Panc1 (cell line): ENCODE measurements at regions not wholly inside any gene's neighbourhood (a gene's known extent, or its start where the extent isn't known, plus 50 kb on each side); places are given as distances from the start of the nearest gene placed in this dataset.

Experiments used
- ATAC-seq: fragments of 200-7000 bp; cut with Tn5 transposase; 2 replicates; pipeline ENCODE4 v1.9.1; 2020; ENCODE audit warnings: mild to moderate bottlenecking, moderate library complexity
- BruUV-seq: library from RNA; stranded (reverse); fragments of 400-500 nt; replicated peaks from 2 replicates; lab custom pipeline; 2021; lab: Mats Ljungman, UMichigan
- CTCF ChIA-PET: fragments of 300-600 bp; sonication (Branson Sonifier 250); formaldehyde crosslinking; loops from one replicate; lab custom pipeline; 2022; ENCODE audit warnings: antibody characterized with exemption; lab: Charles Lee
- POLR2A ChIA-PET: fragments of 300-600 bp; sonication (Branson Sonifier 250); formaldehyde crosslinking; loops from one replicate; lab custom pipeline; 2022; ENCODE audit warnings: antibody characterized with exemption; lab: Charles Lee
- DNase-seq: peaks from one replicate; pipeline ENCODE4 v3.0.0-alpha.2; 2010; ENCODE audit warnings: low read depth, low spot score
- H3K27ac ChIP-seq: 2 replicates; pipeline ENCODE4 v1.5.1; 2011; ENCODE audit warnings: mild to moderate bottlenecking, low read length, inconsistent platforms
- H3K27me3 ChIP-seq: fragments of 200-500 bp; sonication (Bioruptor generic); 2 replicates; pipeline ENCODE4 v1.6.0; 2014; ENCODE audit warnings: low read length, inconsistent platforms; ENCODE audit not compliant: control insufficient read depth, insufficient read depth
- H3K36me3 ChIP-seq: fragments of 200-500 bp; sonication (Bioruptor generic); 2 replicates; pipeline ENCODE4 v1.5.1; 2014; ENCODE audit warnings: inconsistent platforms, mild to moderate bottlenecking, low read length, moderate library complexity; ENCODE audit not compliant: control insufficient read depth, insufficient read depth
- H3K4me1 ChIP-seq: 2 replicates; pipeline ENCODE4 v1.5.1; 2011; ENCODE audit warnings: inconsistent platforms, mild to moderate bottlenecking, low read length, moderate library complexity; ENCODE audit not compliant: control insufficient read depth, insufficient read depth
- H3K4me3 ChIP-seq, 2 experiments: 2 replicates each; pipeline ENCODE4 v1.5.1; 2011 to 2012; ENCODE audit warnings: low read depth in 2 of 2, low read length in 2 of 2, mild to moderate bottlenecking in 2 of 2, inconsistent platforms in 1 of 2, moderate library complexity in 1 of 2
- H3K9me3 ChIP-seq: fragments of 200-500 bp; sonication (Bioruptor generic); 2 replicates; pipeline ENCODE4 v1.5.1; 2014; ENCODE audit warnings: low read depth, mild to moderate bottlenecking, inconsistent platforms, low read length, moderate library complexity; ENCODE audit not compliant: control insufficient read depth, insufficient read depth
- POLR2AphosphoS5 ChIP-seq: IDR thresholded peaks from 2 replicates; pipeline ENCODE4 v1.6.1; 2012; ENCODE audit warnings: mild to moderate bottlenecking, low read depth, low read length, moderate library complexity
- SIN3A ChIP-seq: IDR thresholded peaks from 2 replicates; pipeline ENCODE4 v1.6.1; 2012; ENCODE audit warnings: low read depth, mild to moderate bottlenecking, low read length, moderate library complexity, borderline replicate concordance; ENCODE audit not compliant: insufficient read depth
- TCF7L2 ChIP-seq: IDR thresholded peaks from 2 replicates; pipeline ENCODE4 v1.6.1; 2011; ENCODE audit warnings: mild to moderate bottlenecking, low read depth, low read length, inconsistent platforms
- in situ Hi-C: cut with HindIII; loops from 2 replicates; pipeline ENCODE4 v1.10.0; 2016; ENCODE audit warnings: low sequenced_read_pairs, low pct_unique_long_range_greater_than_20kb
- intact Hi-C: fragments of 100-400 bp; cut with micrococcal nuclease; formaldehyde crosslinking; loops from one replicate; pipeline ENCODE4 v1.10.0; 2022; ENCODE audit not compliant: unreplicated experiment
- TF ChIP-seq, protein P1 (sequence below), 2 experiments: IDR thresholded peaks; 2 replicates each; pipeline ENCODE4 v1.6.1; 2011 to 2012; ENCODE audit warnings: low read depth in 2 of 2, control low read depth in 1 of 2, low read length in 1 of 2, mild to moderate bottlenecking in 1 of 2, moderate library complexity in 1 of 2; ENCODE audit not compliant: insufficient read depth in 1 of 2
- TF ChIP-seq, protein P2 (sequence below): fragments of 450-650 bp; IDR thresholded peaks from 2 replicates; pipeline ENCODE4 v1.5.1; 2017; ENCODE audit warnings: mild to moderate bottlenecking

DNA sequence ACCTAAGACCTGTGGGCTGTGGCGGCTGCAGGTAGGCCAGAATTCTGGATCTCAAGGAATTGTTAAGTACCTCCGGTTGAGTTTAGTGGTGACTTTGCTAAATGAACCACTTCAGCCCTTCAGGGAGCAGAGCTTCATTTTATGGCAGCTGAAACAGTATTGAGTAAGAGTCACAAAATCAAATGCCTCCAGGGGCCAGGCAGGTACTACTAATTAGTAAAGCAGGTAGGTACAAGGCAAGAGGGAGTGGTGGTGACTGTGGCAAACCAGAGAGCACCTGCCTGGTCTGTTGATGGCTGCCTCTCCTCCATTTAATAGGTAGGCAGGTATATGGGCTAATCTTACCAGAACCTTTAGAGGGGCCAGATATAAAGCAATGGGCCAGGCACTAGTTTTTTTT lies 118.8 kb downstream of the EMX2 start:
- Histone ChIP-seq H3K27me3 (no peaks in the 10 kb centered on the region), H3K4me3 (no peak overlapping the region), H3K36me3 (no peaks in the 10 kb centered on the region), H3K27ac (no peak overlapping the region), H3K9me3 (no peaks in the 10 kb centered on the region), H3K4me1 (no peaks in the 10 kb centered on the region)
- DNase-seq (no peak), ATAC-seq (no peak)
- ChIA-PET POLR2A (no interaction called here), CTCF (no interaction called here)
- in situ Hi-C loops = no loop called here
- no TSS peak for BruUV-seq
- TF ChIP-seq SIN3A (no peak), POLR2AphosphoS5 (no peak), TCF7L2 (no peak)
- TF ChIP-seq, protein P1, sequence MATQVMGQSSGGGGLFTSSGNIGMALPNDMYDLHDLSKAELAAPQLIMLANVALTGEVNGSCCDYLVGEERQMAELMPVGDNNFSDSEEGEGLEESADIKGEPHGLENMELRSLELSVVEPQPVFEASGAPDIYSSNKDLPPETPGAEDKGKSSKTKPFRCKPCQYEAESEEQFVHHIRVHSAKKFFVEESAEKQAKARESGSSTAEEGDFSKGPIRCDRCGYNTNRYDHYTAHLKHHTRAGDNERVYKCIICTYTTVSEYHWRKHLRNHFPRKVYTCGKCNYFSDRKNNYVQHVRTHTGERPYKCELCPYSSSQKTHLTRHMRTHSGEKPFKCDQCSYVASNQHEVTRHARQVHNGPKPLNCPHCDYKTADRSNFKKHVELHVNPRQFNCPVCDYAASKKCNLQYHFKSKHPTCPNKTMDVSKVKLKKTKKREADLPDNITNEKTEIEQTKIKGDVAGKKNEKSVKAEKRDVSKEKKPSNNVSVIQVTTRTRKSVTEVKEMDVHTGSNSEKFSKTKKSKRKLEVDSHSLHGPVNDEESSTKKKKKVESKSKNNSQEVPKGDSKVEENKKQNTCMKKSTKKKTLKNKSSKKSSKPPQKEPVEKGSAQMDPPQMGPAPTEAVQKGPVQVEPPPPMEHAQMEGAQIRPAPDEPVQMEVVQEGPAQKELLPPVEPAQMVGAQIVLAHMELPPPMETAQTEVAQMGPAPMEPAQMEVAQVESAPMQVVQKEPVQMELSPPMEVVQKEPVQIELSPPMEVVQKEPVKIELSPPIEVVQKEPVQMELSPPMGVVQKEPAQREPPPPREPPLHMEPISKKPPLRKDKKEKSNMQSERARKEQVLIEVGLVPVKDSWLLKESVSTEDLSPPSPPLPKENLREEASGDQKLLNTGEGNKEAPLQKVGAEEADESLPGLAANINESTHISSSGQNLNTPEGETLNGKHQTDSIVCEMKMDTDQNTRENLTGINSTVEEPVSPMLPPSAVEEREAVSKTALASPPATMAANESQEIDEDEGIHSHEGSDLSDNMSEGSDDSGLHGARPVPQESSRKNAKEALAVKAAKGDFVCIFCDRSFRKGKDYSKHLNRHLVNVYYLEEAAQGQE (IDR thresholded peaks at IDR 0.05; ENCODE audit: insufficient read depth in 1 of 2, low read depth in 2 of 2, low read length in 1 of 2) = no peak
- TF ChIP-seq, protein P2, sequence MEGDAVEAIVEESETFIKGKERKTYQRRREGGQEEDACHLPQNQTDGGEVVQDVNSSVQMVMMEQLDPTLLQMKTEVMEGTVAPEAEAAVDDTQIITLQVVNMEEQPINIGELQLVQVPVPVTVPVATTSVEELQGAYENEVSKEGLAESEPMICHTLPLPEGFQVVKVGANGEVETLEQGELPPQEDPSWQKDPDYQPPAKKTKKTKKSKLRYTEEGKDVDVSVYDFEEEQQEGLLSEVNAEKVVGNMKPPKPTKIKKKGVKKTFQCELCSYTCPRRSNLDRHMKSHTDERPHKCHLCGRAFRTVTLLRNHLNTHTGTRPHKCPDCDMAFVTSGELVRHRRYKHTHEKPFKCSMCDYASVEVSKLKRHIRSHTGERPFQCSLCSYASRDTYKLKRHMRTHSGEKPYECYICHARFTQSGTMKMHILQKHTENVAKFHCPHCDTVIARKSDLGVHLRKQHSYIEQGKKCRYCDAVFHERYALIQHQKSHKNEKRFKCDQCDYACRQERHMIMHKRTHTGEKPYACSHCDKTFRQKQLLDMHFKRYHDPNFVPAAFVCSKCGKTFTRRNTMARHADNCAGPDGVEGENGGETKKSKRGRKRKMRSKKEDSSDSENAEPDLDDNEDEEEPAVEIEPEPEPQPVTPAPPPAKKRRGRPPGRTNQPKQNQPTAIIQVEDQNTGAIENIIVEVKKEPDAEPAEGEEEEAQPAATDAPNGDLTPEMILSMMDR = no peak
- intact Hi-C loops = no loop called here

DNA sequence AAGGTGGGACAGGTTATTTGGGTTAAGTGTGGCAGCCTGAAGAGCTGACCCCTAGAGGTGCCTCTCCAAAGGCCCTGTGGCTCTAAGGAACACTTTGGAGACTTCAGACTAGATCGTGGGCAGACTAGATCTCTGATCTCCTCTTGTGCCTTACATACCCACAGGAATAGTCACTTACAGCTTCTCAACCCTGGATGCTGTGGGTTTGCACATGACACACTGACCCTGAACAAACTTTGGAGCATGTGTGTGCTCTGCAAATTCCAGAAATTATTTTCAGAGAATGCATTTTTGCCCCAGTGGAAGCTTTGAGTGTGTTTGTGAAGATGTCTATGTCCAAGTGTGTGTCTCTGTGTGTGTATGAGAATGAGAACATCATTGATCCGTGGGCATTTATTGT lies 119.6 kb downstream of the EMX2 start:
- POLR2A ChIA-PET = no interaction called here
- no peaks in the 10 kb centered on the region for H3K36me3 ChIP-seq
- DNase-seq = no peak
- ATAC-seq = no peak
- no peaks in the 10 kb centered on the region for H3K9me3 ChIP-seq
- no peaks in the 10 kb centered on the region for H3K27me3 ChIP-seq
- in situ Hi-C loops = no loop called here
- no peaks in the 10 kb centered on the region for H3K4me1 ChIP-seq
- no peak for TF ChIP-seq TCF7L2
- no peak for TF ChIP-seq SIN3A
- TF ChIP-seq, protein P2 = no peak
- TF ChIP-seq POLR2AphosphoS5 = no peak
- TF ChIP-seq, protein P1 (IDR thresholded peaks at IDR 0.05; ENCODE audit: insufficient read depth in 1 of 2, low read depth in 2 of 2, low read length in 1 of 2) = no peak
- no TSS peak for BruUV-seq
- no peak overlapping the region for H3K4me3 ChIP-seq
- H3K27ac ChIP-seq = no peak overlapping the region
- intact Hi-C loops = no loop called here
- CTCF ChIA-PET = no interaction called here
